HEK293 (cell line): ENCODE measurements at regions not wholly inside any gene's neighbourhood (a gene's known extent, or its start where the extent isn't known, plus 50 kb on each side); places are given as distances from the start of the nearest gene placed in this dataset.

ENCODE experiments used
- CTCF ChIP-seq: fragments of 450-650 bp; formaldehyde crosslinking; IDR thresholded peaks from 2 replicates; pipeline ENCODE4 v1.5.1; 2016; ENCODE audit warnings: missing biosample characterization, missing genetic modification characterization
- HOXA7 ChIP-seq: sonication (generic); formaldehyde crosslinking; IDR thresholded peaks from 2 replicates; pipeline ENCODE4 v1.8.1; 2022; ENCODE audit warnings: missing genetic modification reagents, borderline replicate concordance
- MZF1 ChIP-seq: fragments of 450-650 bp; formaldehyde crosslinking; IDR thresholded peaks from 2 replicates; pipeline ENCODE4 v1.5.1; 2017; ENCODE audit warnings: missing biosample characterization, missing genetic modification characterization, borderline replicate concordance
- ZBTB1 ChIP-seq: fragments of 450-650 bp; formaldehyde crosslinking; IDR thresholded peaks from 2 replicates; pipeline ENCODE4 v1.5.1; 2016; ENCODE audit warnings: missing biosample characterization, missing genetic modification characterization
- ZBTB8A ChIP-seq: fragments of 450-650 bp; formaldehyde crosslinking; IDR thresholded peaks from 2 replicates; pipeline ENCODE4 v1.5.1; 2016; ENCODE audit warnings: missing biosample characterization, missing genetic modification characterization
- ZNF621 ChIP-seq: fragments of 450-650 bp; formaldehyde crosslinking; IDR thresholded peaks from 2 replicates; pipeline ENCODE4 v1.5.1; 2017; ENCODE audit warnings: missing biosample characterization, missing genetic modification characterization
- ZNF768 ChIP-seq: fragments of 450-650 bp; formaldehyde crosslinking; IDR thresholded peaks from 2 replicates; pipeline ENCODE4 v1.5.1; 2018; ENCODE audit warnings: missing biosample characterization, mild to moderate bottlenecking, missing genetic modification characterization
- TF ChIP-seq, protein P1 (sequence below): fragments of 450-650 bp; formaldehyde crosslinking; IDR thresholded peaks from 2 replicates; pipeline ENCODE4 v1.5.1; 2016; ENCODE audit warnings: missing biosample characterization, missing genetic modification characterization

GRCh38 chr1:232153652-232154051 is 476.3 kb downstream of the SIPA1L2 start:
- TF ChIP-seq ZBTB8A (tag by site-specific recombination) (no peak), MZF1 (no peak), ZNF621 (no peak), CTCF (tag by site-specific recombination) (no peak), ZBTB1 (no peak), HOXA7 (CRISPR knock-in tag) (no peak), ZNF768 (tag by site-specific recombination) (no peak)
- TF ChIP-seq, protein P1, sequence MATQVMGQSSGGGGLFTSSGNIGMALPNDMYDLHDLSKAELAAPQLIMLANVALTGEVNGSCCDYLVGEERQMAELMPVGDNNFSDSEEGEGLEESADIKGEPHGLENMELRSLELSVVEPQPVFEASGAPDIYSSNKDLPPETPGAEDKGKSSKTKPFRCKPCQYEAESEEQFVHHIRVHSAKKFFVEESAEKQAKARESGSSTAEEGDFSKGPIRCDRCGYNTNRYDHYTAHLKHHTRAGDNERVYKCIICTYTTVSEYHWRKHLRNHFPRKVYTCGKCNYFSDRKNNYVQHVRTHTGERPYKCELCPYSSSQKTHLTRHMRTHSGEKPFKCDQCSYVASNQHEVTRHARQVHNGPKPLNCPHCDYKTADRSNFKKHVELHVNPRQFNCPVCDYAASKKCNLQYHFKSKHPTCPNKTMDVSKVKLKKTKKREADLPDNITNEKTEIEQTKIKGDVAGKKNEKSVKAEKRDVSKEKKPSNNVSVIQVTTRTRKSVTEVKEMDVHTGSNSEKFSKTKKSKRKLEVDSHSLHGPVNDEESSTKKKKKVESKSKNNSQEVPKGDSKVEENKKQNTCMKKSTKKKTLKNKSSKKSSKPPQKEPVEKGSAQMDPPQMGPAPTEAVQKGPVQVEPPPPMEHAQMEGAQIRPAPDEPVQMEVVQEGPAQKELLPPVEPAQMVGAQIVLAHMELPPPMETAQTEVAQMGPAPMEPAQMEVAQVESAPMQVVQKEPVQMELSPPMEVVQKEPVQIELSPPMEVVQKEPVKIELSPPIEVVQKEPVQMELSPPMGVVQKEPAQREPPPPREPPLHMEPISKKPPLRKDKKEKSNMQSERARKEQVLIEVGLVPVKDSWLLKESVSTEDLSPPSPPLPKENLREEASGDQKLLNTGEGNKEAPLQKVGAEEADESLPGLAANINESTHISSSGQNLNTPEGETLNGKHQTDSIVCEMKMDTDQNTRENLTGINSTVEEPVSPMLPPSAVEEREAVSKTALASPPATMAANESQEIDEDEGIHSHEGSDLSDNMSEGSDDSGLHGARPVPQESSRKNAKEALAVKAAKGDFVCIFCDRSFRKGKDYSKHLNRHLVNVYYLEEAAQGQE (tag by site-specific recombination), result no peak
